Breast epithelium (tissue), 4 donors: ENCODE measurements at regions not wholly inside any gene's neighbourhood (a gene's known extent, or its start where the extent isn't known, plus 50 kb on each side); places are given as distances from the start of the nearest gene placed in this dataset.

Experiments
- DNase-seq, 2 donors: peaks; one replicate each; pipeline ENCODE4 v3.0.0-alpha.2; 2019; ENCODE audit warnings: low spot score in 2 of 2
- H3K27ac ChIP-seq, 2 donors: fragments of 200-600 bp; sonication (generic) in 1 of 2; one replicate each; pipeline ENCODE4 v1.5.1; 2016 to 2019; ENCODE audit warnings: mild to moderate bottlenecking in 1 of 2
- H3K27me3 ChIP-seq, 2 donors: fragments of 200-600 bp; sonication (generic) in 1 of 2; one replicate each; pipeline versions ENCODE4 v1.5.1 to v1.6.0; 2017 to 2019; ENCODE audit warnings: control low read depth in 1 of 2, mild to moderate bottlenecking in 1 of 2
- H3K36me3 ChIP-seq: fragments of 200-600 bp; one replicate; pipeline ENCODE4 v1.5.1; 2019
- H3K4me1 ChIP-seq, 2 donors: fragments of 200-600 bp; sonication (generic); one replicate each; pipeline ENCODE4 v1.5.1; 2016 to 2019; ENCODE audit warnings: control low read depth in 1 of 2
- H3K4me3 ChIP-seq, 3 donors: fragments of 200-600 bp; sonication (generic); 1 replicate in 2 of 3; 2 replicates in 1 of 3; pipeline ENCODE4 v1.5.1; 2016 to 2019; ENCODE audit warnings: mild to moderate bottlenecking in 3 of 3, moderate library complexity in 2 of 3
- H3K9me3 ChIP-seq, 2 donors: fragments of 200-600 bp; sonication (generic) in 1 of 2; one replicate each; pipeline ENCODE4 v1.5.1; 2016 to 2019; ENCODE audit warnings: control low read depth in 1 of 2
- CTCF ChIP-seq, 3 donors: fragments of 450-650 bp; IDR thresholded peaks; one replicate each; pipeline ENCODE4 v1.5.1; 2016 to 2017; ENCODE audit warnings: antibody characterized with exemption in 3 of 3, mild to moderate bottlenecking in 3 of 3, moderate library complexity in 3 of 3
- POLR2A ChIP-seq: fragments of 450-650 bp; IDR thresholded peaks from one replicate; pipeline ENCODE4 v1.6.1; 2016; ENCODE audit warnings: antibody characterized with exemption, mild to moderate bottlenecking, moderate library complexity
- POLR2AphosphoS5 ChIP-seq, 3 donors: sonication (generic); formaldehyde crosslinking; IDR thresholded peaks; one replicate each; pipeline ENCODE4 v1.6.1; 2017; ENCODE audit warnings: antibody characterized with exemption in 3 of 3
- intact Hi-C: fragments of 100-400 bp; cut with DNase I; formaldehyde crosslinking; loops from one replicate; pipeline ENCODE4 v1.15.1; 2023; ENCODE audit warnings: low total_unique reads

- TF ChIP-seq POLR2AphosphoS5 (IDR thresholded peaks at IDR 0.05): no peak
- no peak for TF ChIP-seq CTCF (IDR thresholded peaks at IDR 0.05)
- Histone ChIP-seq H3K27ac (no peak overlapping the region), H3K4me3 (no peak overlapping the region), H3K4me1 (no peaks in the 10 kb centered on the region), H3K27me3 (no peaks in the 10 kb centered on the region), H3K36me3 (no peaks in the 10 kb centered on the region), H3K9me3 (peaks cover 0 to 3% of the 10 kb centered on the region in 2 donors)
- DNase-seq: no peak
- intact Hi-C loops: no loop called here
These were observed 274.4 kb upstream of the GPC6 start for GRCh38 chr13:92952161-92952560.

GRCh38 chr13:92954746-92955145 is 271.9 kb upstream of the GPC6 start:
- H3K4me3 ChIP-seq: no peak overlapping the region
- DNase-seq: no peak
- intact Hi-C loops: no loop called here
- no peak overlapping the region for H3K27ac ChIP-seq
- peaks cover 0 to 3% of the 10 kb centered on the region in 2 donors for H3K9me3 ChIP-seq
- no peaks in the 10 kb centered on the region for H3K36me3 ChIP-seq
- TF ChIP-seq POLR2A (no peak), POLR2AphosphoS5 (IDR thresholded peaks at IDR 0.05) (no peak), CTCF (IDR thresholded peaks at IDR 0.05) (no peak)
- H3K27me3 ChIP-seq: no peaks in the 10 kb centered on the region
- H3K4me1 ChIP-seq: no peaks in the 10 kb centered on the region

DNA sequence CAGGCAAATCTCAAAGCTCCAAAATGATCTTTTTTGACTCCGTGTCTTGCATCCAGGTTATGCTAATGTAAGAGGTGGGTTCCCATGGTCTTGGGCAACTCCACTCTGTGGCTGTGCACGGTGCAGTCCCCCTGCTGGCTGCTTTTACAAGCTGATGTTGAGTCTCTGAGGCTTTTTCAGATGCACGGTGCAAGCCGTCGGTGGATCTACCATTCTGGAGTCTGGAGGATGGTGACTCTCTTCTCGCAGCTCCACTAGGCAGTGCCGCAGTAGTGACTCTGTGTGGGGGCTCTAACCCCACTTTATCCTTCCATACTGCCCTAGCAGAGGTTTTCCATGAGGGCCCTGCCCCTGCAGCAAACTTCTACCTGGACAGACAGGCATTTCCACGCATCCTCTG is 266.8 kb upstream of the GPC6 start:
- H3K9me3 ChIP-seq: peaks cover 0 to 12% of the 10 kb centered on the region in 2 donors
- H3K4me3 ChIP-seq: no peak overlapping the region
- no peak for DNase-seq
- H3K36me3 ChIP-seq: no peaks in the 10 kb centered on the region
- no peaks in the 10 kb centered on the region for H3K27me3 ChIP-seq
- no peak overlapping the region for H3K27ac ChIP-seq
- intact Hi-C loops: no loop called here
- H3K4me1 ChIP-seq: no peaks in the 10 kb centered on the region
- TF ChIP-seq POLR2AphosphoS5 (IDR thresholded peaks at IDR 0.05) (no peak), CTCF (IDR thresholded peaks at IDR 0.05) (no peak), POLR2A (no peak)

DNA sequence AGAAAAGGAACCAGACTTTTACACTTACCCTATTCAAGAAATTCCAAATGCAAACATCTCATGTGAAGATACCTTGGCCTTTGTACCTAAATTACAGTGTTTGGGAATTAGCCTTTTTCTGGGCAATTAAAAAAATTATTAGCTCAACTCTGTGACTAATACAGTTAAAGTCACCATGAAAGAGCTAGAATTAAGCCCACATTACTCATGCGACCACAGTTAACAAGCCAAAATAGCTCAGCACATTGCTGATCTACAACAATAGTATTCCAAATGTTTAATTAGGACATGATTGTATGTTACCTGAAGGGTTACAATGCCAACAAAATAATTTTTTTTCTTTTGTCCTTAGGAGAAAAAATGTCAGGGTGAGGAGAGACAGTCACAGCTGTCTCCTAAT is 263.6 kb upstream of the GPC6 start:
- Histone ChIP-seq H3K4me1 (no peaks in the 10 kb centered on the region), H3K4me3 (no peak overlapping the region), H3K27me3 (no peaks in the 10 kb centered on the region), H3K9me3 (peaks cover 0 to 9% of the 10 kb centered on the region in 2 donors), H3K36me3 (no peaks in the 10 kb centered on the region), H3K27ac (no peak overlapping the region)
- no peak for TF ChIP-seq CTCF (IDR thresholded peaks at IDR 0.05)
- TF ChIP-seq POLR2A: no peak
- TF ChIP-seq POLR2AphosphoS5 (IDR thresholded peaks at IDR 0.05): no peak
- no peak for DNase-seq
- intact Hi-C loops: no loop called here

DNA sequence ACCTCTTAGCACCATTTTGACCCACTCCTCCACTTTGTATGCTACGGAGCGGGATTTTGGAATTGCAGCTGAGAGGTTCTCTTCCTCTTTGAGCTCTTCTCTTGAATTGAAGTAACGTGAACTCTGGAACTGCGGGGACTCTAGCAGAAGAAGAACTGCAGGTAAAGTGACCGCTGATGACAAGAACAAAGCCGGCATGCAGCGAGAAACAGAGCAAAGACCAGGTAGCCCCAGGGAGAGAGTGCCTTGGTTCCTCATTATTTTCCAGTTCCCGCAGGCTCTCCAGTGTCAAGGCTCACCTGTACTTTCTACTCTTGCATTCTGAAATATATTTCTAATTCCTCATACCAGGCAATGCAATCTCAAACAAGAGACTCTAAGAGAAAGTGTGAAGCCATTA is 260.3 kb upstream of the GPC6 start:
- intact Hi-C loops: no loop called here
- TF ChIP-seq CTCF (IDR thresholded peaks at IDR 0.05) (no peak), POLR2A (no peak), POLR2AphosphoS5 (IDR thresholded peaks at IDR 0.05) (no peak)
- H3K36me3 ChIP-seq: no peaks in the 10 kb centered on the region
- DNase-seq: no peak
- no peaks in the 10 kb centered on the region for H3K27me3 ChIP-seq
- H3K9me3 ChIP-seq: no peaks in the 10 kb centered on the region
- no peaks in the 10 kb centered on the region for H3K4me1 ChIP-seq
- no peak overlapping the region for H3K27ac ChIP-seq
- H3K4me3 ChIP-seq: no peak overlapping the region
